ENCODE measurements at regions not wholly inside any gene's neighbourhood (a gene's known extent, or its start where the extent isn't known, plus 50 kb on each side); places are given as distances from the start of the nearest gene placed in this dataset.

- TF ChIP-seq JUND (IDR thresholded peaks at IDR 0.05): no peak
- TF ChIP-seq GABPA (IDR thresholded peaks at IDR 0.05 in 1 of 2, conservative IDR thresholded peaks at IDR 0.05 in 1 of 2): no peak
- TF ChIP-seq CTCF (IDR thresholded peaks at IDR 0.05; ENCODE audit: low read depth, low read length, missing input control): no peak
- TF ChIP-seq ATF3 (IDR thresholded peaks at IDR 0.05): no peak
- TF ChIP-seq SP1 (IDR thresholded peaks at IDR 0.05): no peak
- TF ChIP-seq RAD21 (IDR thresholded peaks at IDR 0.05): no peak
- no peak for TF ChIP-seq REST (IDR thresholded peaks at IDR 0.05)
- TF ChIP-seq MAX (IDR thresholded peaks at IDR 0.05): no peak
- no peak for TF ChIP-seq TAF1 (conservative IDR thresholded peaks at IDR 0.05)
- no peak for TF ChIP-seq EGR1 (IDR thresholded peaks at IDR 0.05; ENCODE audit: low read depth in 2 of 2)
- TF ChIP-seq YY1 (IDR thresholded peaks at IDR 0.05): no peak
- TF ChIP-seq RXRA (IDR thresholded peaks at IDR 0.05): no peak
- TF ChIP-seq HNF4A (conservative IDR thresholded peaks at IDR 0.05): no peak
Observed at GRCh38 chr12:115012861-115013235, 328.9 kb upstream of the TBX3 start.

Data from liver (tissue), 3 donors.